GM23338 (cell line): ENCODE measurements at regions not wholly inside any gene's neighbourhood (a gene's known extent, or its start where the extent isn't known, plus 50 kb on each side); places are given as distances from the start of the nearest gene placed in this dataset.

ENCODE experiments used
- ATAC-seq: fragments of 200-7000 bp; cut with Tn5 transposase; 3 replicates; pipeline ENCODE4 v1.9.1; 2020
- DNase-seq: peaks from one replicate; pipeline ENCODE4 v3.0.0-alpha.2; 2015; ENCODE audit warnings: low spot score
- H2AFZ ChIP-seq: fragments of 200-600 bp; sonication (generic); 2 replicates; pipeline ENCODE4 v1.8.0; 2016; ENCODE audit warnings: antibody characterized with exemption, mild to moderate bottlenecking, moderate library complexity
- H3F3A ChIP-seq: fragments of 200-600 bp; sonication (generic); replicated peaks from 2 replicates; pipeline ENCODE4 v1.8.0; 2017; ENCODE audit warnings: antibody characterized with exemption, mixed run types, low read depth
- H3K27ac ChIP-seq: fragments of 200-600 bp; sonication (generic); 2 replicates; pipeline ENCODE4 v1.6.1; 2016; ENCODE audit warnings: low read depth
- H3K27me3 ChIP-seq: fragments of 200-600 bp; sonication (generic); 2 replicates; pipeline ENCODE4 v1.8.0; 2016; ENCODE audit warnings: mild to moderate bottlenecking, mixed run types, moderate library complexity; ENCODE audit not compliant: insufficient read depth
- H3K36me3 ChIP-seq: fragments of 200-600 bp; sonication (generic); 2 replicates; pipeline ENCODE4 v1.8.0; 2016; ENCODE audit warnings: mild to moderate bottlenecking; ENCODE audit not compliant: insufficient read depth
- H3K4me1 ChIP-seq: fragments of 200-600 bp; sonication (generic); 2 replicates; pipeline ENCODE4 v1.8.0; 2016; ENCODE audit warnings: mild to moderate bottlenecking, moderate library complexity; ENCODE audit not compliant: insufficient read depth
- H3K4me2 ChIP-seq: fragments of 200-600 bp; sonication (generic); 2 replicates; pipeline ENCODE4 v1.7.1; 2017; ENCODE audit warnings: mixed run types
- H3K4me3 ChIP-seq: fragments of 200-600 bp; sonication (generic); 2 replicates; pipeline ENCODE4 v1.6.1; 2016; ENCODE audit warnings: mixed run types
- H3K79me2 ChIP-seq: fragments of 200-600 bp; sonication (generic); replicated peaks from 2 replicates; pipeline ENCODE4 v1.8.0; 2017; ENCODE audit warnings: mild to moderate bottlenecking; ENCODE audit not compliant: insufficient read depth
- H3K9me2 ChIP-seq: fragments of 200-600 bp; sonication (generic); 2 replicates; pipeline ENCODE4 v1.8.0; 2017; ENCODE audit not compliant: insufficient read depth
- H4K20me1 ChIP-seq: fragments of 200-600 bp; sonication (generic); replicated peaks from 2 replicates; pipeline ENCODE4 v1.8.0; 2017; ENCODE audit warnings: mild to moderate bottlenecking; ENCODE audit not compliant: insufficient read depth
- H3K27ac Mint-ChIP-seq: 2 replicates; pipeline ENCODE4 v1.8.0; 2020; ENCODE audit warnings: inconsistent platforms, mild to moderate bottlenecking, moderate library complexity, mixed read lengths
- H3K27me3 Mint-ChIP-seq: 3 replicates; pipeline ENCODE4 v1.8.0; 2022; ENCODE audit warnings: low read depth, mild to moderate bottlenecking, moderate library complexity, mixed read lengths, inconsistent platforms; ENCODE audit not compliant: insufficient read depth, poor library complexity
- H3K36me3 Mint-ChIP-seq: 3 replicates; pipeline ENCODE4 v1.8.0; 2021; ENCODE audit warnings: low read depth, mild to moderate bottlenecking, inconsistent platforms, moderate library complexity, mixed read lengths
- H3K4me1 Mint-ChIP-seq: 3 replicates; pipeline ENCODE4 v1.8.0; 2020; ENCODE audit warnings: mild to moderate bottlenecking, inconsistent platforms, mixed read lengths
- H3K4me3 Mint-ChIP-seq: 3 replicates; pipeline ENCODE4 v1.8.0; 2021; ENCODE audit warnings: moderate library complexity, mild to moderate bottlenecking, inconsistent platforms, mixed read lengths
- H3K9me3 Mint-ChIP-seq: 3 replicates; pipeline ENCODE4 v1.8.0; 2020; ENCODE audit warnings: moderate library complexity, mild to moderate bottlenecking, inconsistent platforms, mixed read lengths
- CREB1 ChIP-seq: fragments of 250-450 bp; sonication (Bioruptor Pico); IDR thresholded peaks from 2 replicates; pipeline ENCODE4 v1.5.0; 2020; ENCODE audit warnings: low read depth, mild to moderate bottlenecking, moderate library complexity
- EZH2 ChIP-seq: fragments of 200-600 bp; sonication (generic); IDR thresholded peaks from one replicate; pipeline ENCODE4 v1.8.0; 2017; ENCODE audit warnings: antibody characterized with exemption, mild to moderate bottlenecking, low read depth; ENCODE audit not compliant: unreplicated experiment
- EZH2phosphoT487 ChIP-seq: fragments of 200-600 bp; sonication (generic); IDR thresholded peaks from one replicate; pipeline ENCODE4 v1.8.1; 2018; ENCODE audit warnings: antibody characterized with exemption; ENCODE audit not compliant: unreplicated experiment
- JUNB ChIP-seq: IDR thresholded peaks from one replicate; pipeline ENCODE4 v1.6.1; 2016; ENCODE audit warnings: antibody characterized with exemption; ENCODE audit not compliant: unreplicated experiment
- STAT1 ChIP-seq: IDR thresholded peaks from one replicate; pipeline ENCODE4 v1.6.1; 2016; ENCODE audit warnings: antibody characterized with exemption; ENCODE audit not compliant: unreplicated experiment
- ZNF114 ChIP-seq: fragments of 250-450 bp; sonication (Bioruptor Pico); IDR thresholded peaks from 2 replicates; pipeline ENCODE4 v1.5.0; 2020; ENCODE audit warnings: mild to moderate bottlenecking, moderate library complexity
- ZNF331 ChIP-seq: fragments of 250-450 bp; sonication (Bioruptor Pico); IDR thresholded peaks from 2 replicates; pipeline ENCODE4 v1.5.0; 2020; ENCODE audit warnings: low read depth, mild to moderate bottlenecking, moderate library complexity
- TF ChIP-seq, protein P1 (sequence below): IDR thresholded peaks from one replicate; pipeline ENCODE4 v1.6.1; 2018; ENCODE audit warnings: antibody characterized with exemption; ENCODE audit not compliant: unreplicated experiment
- TF ChIP-seq, protein P2 (sequence below): IDR thresholded peaks from 2 replicates; pipeline ENCODE4 v1.6.1; 2016; ENCODE audit warnings: antibody characterized with exemption
- TF ChIP-seq, protein P3 (sequence below), 2 experiments: fragments of 200-600 bp in 1 of 2; sonication (generic) in 1 of 2; conservative IDR thresholded peaks; 2 replicates each; pipeline versions ENCODE4 v1.5.1 to v1.6.1; 2016 to 2017; ENCODE audit warnings: antibody characterized with exemption in 2 of 2, low read depth in 2 of 2, mild to moderate bottlenecking in 2 of 2, moderate library complexity in 1 of 2

DNA sequence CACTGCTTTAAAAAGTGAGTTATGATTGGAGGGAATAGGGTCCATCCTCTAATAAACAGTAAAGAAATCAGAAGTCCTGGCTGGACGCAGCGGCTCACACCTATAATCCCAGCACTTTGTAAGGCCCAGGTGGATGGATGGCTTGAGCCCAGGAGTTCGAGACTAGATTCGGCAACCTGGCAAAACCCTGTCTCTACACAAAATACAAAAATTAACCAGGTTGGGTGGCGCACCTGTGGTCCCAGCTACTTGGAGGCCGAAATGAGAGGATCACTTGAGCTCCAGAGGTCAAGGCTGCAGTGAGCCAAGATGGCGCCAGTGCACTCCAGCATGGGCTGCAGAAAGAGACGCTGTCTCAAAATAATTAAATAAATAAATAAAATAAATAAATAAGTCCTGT is 171.2 kb downstream of the POTEB3 start (continued):
- TF ChIP-seq ZNF331 (CRISPR knock-in tag), result no peak
- no peak for TF ChIP-seq EZH2
- TF ChIP-seq JUNB, result no peak
- no peak for TF ChIP-seq STAT1
- TF ChIP-seq, protein P1, sequence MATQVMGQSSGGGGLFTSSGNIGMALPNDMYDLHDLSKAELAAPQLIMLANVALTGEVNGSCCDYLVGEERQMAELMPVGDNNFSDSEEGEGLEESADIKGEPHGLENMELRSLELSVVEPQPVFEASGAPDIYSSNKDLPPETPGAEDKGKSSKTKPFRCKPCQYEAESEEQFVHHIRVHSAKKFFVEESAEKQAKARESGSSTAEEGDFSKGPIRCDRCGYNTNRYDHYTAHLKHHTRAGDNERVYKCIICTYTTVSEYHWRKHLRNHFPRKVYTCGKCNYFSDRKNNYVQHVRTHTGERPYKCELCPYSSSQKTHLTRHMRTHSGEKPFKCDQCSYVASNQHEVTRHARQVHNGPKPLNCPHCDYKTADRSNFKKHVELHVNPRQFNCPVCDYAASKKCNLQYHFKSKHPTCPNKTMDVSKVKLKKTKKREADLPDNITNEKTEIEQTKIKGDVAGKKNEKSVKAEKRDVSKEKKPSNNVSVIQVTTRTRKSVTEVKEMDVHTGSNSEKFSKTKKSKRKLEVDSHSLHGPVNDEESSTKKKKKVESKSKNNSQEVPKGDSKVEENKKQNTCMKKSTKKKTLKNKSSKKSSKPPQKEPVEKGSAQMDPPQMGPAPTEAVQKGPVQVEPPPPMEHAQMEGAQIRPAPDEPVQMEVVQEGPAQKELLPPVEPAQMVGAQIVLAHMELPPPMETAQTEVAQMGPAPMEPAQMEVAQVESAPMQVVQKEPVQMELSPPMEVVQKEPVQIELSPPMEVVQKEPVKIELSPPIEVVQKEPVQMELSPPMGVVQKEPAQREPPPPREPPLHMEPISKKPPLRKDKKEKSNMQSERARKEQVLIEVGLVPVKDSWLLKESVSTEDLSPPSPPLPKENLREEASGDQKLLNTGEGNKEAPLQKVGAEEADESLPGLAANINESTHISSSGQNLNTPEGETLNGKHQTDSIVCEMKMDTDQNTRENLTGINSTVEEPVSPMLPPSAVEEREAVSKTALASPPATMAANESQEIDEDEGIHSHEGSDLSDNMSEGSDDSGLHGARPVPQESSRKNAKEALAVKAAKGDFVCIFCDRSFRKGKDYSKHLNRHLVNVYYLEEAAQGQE, result no peak
- no peak for TF ChIP-seq CREB1 (CRISPR knock-in tag)
- TF ChIP-seq EZH2phosphoT487, result no peak
- TF ChIP-seq, protein P2, sequence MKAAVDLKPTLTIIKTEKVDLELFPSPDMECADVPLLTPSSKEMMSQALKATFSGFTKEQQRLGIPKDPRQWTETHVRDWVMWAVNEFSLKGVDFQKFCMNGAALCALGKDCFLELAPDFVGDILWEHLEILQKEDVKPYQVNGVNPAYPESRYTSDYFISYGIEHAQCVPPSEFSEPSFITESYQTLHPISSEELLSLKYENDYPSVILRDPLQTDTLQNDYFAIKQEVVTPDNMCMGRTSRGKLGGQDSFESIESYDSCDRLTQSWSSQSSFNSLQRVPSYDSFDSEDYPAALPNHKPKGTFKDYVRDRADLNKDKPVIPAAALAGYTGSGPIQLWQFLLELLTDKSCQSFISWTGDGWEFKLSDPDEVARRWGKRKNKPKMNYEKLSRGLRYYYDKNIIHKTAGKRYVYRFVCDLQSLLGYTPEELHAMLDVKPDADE, result no peak

DNA sequence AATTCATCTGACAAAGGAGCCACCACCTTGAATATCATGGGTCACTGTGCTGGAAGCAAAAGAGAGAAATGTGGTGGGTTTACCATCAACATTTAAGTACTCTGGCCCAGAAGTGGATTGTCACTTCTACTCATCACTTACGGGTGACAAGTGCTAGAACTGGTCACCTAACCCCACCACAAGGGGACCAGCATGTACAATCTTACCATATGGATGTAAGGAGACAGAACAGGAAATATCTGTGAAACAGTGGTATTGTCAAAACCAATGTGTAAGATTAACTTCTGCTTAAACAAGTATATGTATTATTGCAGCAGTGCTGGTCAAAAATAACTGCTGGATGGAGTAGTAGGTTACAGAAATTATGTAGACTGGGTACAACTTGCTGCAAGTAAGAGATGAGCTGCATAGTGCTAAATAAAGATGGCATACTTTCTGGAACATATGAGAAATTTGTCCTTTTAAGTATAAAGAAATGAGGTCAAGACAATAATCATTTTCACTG is 171.8 kb downstream of the POTEB3 start:
- Mint-ChIP-seq H3K27ac (no peak overlapping the region), H3K9me3 (peaks cover 88% of the 10 kb centered on the region), H3K4me1 (no peaks in the 10 kb centered on the region), H3K27me3 (peaks cover 2% of the 10 kb centered on the region), H3K36me3 (peaks cover 44% of the 10 kb centered on the region), H3K4me3 (no peak overlapping the region)
- TF ChIP-seq CREB1 (CRISPR knock-in tag), result no peak
- TF ChIP-seq, protein P2, result no peak
- TF ChIP-seq ZNF114 (CRISPR knock-in tag), result no peak
- no peak for TF ChIP-seq JUNB
- TF ChIP-seq EZH2phosphoT487, result no peak
- TF ChIP-seq, protein P3, sequence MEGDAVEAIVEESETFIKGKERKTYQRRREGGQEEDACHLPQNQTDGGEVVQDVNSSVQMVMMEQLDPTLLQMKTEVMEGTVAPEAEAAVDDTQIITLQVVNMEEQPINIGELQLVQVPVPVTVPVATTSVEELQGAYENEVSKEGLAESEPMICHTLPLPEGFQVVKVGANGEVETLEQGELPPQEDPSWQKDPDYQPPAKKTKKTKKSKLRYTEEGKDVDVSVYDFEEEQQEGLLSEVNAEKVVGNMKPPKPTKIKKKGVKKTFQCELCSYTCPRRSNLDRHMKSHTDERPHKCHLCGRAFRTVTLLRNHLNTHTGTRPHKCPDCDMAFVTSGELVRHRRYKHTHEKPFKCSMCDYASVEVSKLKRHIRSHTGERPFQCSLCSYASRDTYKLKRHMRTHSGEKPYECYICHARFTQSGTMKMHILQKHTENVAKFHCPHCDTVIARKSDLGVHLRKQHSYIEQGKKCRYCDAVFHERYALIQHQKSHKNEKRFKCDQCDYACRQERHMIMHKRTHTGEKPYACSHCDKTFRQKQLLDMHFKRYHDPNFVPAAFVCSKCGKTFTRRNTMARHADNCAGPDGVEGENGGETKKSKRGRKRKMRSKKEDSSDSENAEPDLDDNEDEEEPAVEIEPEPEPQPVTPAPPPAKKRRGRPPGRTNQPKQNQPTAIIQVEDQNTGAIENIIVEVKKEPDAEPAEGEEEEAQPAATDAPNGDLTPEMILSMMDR (conservative IDR thresholded peaks at IDR 0.05; ENCODE audit: low read depth in 2 of 2), result no peak
- H3K27ac ChIP-seq, result no peak overlapping the region
- H4K20me1 ChIP-seq, result no peaks in the 10 kb centered on the region
- H3K4me1 ChIP-seq, result no peaks in the 10 kb centered on the region
- H3K79me2 ChIP-seq, result no peaks in the 10 kb centered on the region
- no peaks in the 10 kb centered on the region for H3K9me2 ChIP-seq
- 0 out of 2 replicates have a peak, but pooled peaks cover 3% of the 10 kb centered on the region for H3K27me3 ChIP-seq
- ATAC-seq, result no peak
- no peak overlapping the region; the same call in 1 of the 2 replicates for H3K4me3 ChIP-seq
- H3K4me2 ChIP-seq, result no peak overlapping the region
- H3F3A ChIP-seq, result no peaks in the 10 kb centered on the region
- no peak for DNase-seq
- H3K36me3 ChIP-seq, result peaks cover 38% of the 10 kb centered on the region; the same call in 1 of the 2 replicates
- H2AFZ ChIP-seq, result no peak overlapping the region
